GM18502 (cell line): ENCODE measurements at regions not wholly inside any gene's neighbourhood (a gene's known extent, or its start where the extent isn't known, plus 50 kb on each side); places are given as distances from the start of the nearest gene placed in this dataset.

Experiments
- ATAC-seq: cut with Tn5 transposase; IDR thresholded peaks from one replicate; pipeline ENCODE4 v1.9.1; 2021; ENCODE audit warnings: mild to moderate bottlenecking; ENCODE audit not compliant: unreplicated experiment, poor library complexity

- no peak for ATAC-seq
Measured at GRCh38 chr13:82356667-82357410, 1525.4 kb downstream of the SLITRK1 start.

GRCh38 chr13:82344867-82345266 is 1537.4 kb downstream of the SLITRK1 start:
- ATAC-seq: no peak

DNA sequence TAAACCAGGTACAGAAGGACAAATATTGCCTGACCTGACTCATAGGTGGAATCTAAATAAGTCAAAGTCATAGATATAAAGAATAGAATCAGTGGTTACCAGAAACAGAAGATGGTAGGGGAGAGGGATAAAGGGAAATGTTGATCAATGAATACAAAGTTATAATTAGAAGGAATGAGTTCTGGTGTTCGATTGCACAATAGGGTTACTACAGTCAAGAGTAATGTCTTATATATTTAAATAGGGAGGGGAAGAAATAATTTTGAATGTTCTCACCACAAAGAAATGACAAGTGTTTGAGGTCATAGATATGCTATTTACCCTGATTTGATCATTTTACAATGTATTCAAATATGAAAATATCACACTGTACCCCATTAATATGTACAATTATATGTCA is 1541.2 kb downstream of the SLITRK1 start:
- ATAC-seq: no peak

DNA sequence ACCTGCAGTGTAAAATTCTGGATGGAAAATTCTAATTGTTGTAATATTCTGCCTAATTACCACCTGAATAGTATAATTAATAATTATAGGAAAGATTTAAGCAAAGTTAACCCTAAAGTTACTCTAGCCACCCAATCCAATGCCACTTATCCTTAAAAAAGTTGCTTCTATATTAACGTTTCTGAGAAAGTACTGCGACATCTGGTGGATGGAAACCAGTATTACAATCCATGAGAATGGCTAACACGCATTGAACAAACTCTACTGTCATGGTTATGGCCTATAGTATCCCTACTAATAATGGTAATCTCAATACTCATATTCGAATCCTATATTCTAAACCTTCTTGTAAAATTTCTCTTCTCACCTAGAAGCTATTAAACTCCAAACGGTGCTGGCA is 1551.8 kb downstream of the SLITRK1 start:
- no peak for ATAC-seq

DNA sequence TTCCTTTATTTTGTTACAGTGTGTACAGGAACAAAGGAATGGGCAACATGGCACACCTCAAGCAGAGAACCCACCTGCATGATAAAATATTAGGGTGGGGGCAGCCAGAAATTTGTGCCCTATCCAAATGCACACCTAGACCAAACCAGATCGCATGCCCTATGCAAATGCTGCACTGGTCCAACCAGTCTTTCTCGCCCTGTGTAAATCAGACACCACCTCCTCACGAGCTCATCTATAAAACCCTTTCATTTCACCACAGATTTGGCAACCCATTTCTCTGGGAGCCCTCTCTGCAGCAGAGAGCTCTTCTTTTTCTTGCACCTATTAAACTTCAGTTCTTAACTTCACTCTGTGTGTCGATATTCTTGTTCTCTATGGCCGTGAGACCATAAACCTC is 1559.2 kb downstream of the SLITRK1 start:
- ATAC-seq: no peak

DNA sequence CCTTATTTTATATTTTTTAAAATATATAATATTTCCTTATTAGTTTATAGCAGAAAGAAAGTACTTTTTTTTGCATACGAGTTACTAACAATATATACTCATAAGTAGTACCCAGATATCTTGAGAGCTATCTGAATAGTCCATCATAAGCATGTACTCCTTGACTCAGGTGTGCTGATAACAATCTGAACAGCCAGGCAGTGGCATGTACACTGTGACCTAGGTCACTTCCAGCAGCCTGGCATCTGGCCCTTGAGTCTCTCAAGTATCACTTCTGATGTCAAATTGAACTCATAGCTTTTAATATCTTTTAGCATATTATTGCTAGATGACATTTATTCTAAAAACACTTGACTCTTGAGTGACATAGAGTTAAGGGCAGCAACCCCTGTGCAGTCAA is 1576.7 kb downstream of the SLITRK1 start:
- no peak for ATAC-seq

DNA sequence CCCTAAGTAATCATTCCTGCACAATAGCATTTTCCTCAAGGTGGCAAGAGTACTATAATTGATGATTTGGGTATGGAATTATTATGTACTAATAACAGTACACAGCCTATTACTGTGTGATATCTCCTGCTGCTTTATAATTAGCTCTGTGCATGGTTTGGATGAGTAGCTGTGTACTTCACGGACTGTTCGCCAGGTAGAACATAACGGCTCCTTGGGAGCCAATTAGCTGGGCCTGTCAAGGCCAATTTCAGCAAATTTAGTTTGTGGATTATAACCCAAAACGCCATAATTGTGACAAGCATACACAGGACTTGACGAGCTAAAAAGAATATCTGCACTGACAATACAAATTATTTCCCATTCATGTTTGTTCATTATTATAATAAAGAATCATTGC is 1584.2 kb downstream of the SLITRK1 start:
- no peak for ATAC-seq

DNA sequence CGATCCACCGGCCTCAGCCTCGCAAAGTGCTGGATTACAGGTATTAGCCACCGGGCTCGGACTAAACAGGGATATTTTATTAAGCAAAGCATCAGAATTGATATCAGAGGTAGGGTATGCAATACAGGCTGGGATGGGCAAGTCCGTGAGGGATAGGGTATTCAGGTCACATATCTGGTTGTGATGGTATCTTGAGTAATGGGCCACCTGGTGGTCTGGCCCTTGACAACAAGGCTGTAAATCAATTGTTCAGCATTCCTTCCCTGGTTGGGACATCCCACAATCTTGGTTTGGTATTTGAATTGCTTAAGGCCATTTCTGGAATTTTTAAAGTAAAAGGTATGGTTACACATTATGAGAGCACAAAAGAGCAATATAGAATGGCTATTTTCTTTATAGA is 1588.0 kb downstream of the SLITRK1 start:
- no peak for ATAC-seq

- no peak for ATAC-seq
Measured at GRCh38 chr13:82292334-82292733, 1589.9 kb downstream of the SLITRK1 start.

GRCh38 chr13:82291852-82292251 is 1590.4 kb downstream of the SLITRK1 start:
- no peak for ATAC-seq

- no peak for ATAC-seq
Measured at GRCh38 chr13:82275644-82276043, 1606.6 kb downstream of the SLITRK1 start.

DNA sequence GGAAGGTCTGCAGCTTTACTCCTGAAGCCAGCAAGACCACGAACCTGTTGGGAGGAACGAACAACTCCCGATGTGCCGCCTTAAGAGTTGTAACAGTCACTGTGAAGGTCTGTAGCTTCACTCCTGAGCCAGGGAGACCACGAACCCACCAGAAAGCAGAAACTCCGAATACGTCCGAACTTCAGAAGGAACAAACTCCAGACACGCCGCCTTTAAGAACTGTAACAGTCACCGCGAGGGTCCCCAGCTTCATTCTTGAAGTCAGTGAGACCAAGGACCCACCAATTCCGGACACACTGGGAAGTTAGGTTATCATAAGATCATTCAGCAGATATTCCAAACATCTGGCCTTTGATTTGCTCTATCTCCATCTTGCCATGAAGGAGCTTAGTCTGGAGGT is 1623.0 kb downstream of the SLITRK1 start:
- no peak for ATAC-seq

GRCh38 chr13:82257790-82258507 is 1624.3 kb downstream of the SLITRK1 start:
- no peak for ATAC-seq

DNA sequence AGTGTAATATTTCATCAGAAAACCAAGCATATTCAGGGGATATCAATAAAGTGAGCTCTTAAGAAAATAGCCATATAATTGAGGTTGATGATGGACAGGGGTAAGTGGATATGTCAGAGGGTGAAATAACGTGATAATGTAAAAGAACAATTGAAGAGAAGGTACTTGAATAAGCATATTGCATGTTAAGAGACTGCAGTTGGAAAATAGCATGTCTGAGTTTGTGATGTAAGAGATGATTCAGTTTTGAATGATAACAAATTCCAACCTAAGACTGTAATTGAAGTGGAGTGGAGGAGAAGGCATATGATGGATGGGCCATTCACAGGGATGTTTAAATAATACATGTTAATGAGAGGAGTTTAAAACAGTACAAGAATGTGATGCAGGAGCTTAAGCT is 1633.5 kb downstream of the SLITRK1 start:
- no peak for ATAC-seq

GRCh38 chr13:82245860-82246259 is 1636.4 kb downstream of the SLITRK1 start:
- no peak for ATAC-seq

DNA sequence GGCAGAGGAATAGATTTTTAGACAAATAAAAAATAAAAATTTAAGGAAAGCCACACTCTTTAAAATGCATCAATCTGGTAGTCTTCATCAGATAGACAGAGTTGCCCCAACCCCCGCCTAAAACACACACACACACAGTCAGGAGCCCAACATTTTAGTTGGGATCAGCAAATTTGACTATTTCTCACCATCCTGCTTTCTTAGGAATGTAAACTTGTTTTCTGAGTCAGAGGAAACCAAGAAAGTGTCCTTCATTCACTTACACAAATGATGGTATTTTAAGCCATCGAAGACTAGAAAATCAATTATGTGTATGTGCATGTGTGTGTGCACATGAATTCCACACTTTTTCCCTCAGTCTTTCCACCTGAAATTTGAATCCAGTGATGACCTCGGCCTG is 1657.5 kb downstream of the SLITRK1 start:
- ATAC-seq: no peak

DNA sequence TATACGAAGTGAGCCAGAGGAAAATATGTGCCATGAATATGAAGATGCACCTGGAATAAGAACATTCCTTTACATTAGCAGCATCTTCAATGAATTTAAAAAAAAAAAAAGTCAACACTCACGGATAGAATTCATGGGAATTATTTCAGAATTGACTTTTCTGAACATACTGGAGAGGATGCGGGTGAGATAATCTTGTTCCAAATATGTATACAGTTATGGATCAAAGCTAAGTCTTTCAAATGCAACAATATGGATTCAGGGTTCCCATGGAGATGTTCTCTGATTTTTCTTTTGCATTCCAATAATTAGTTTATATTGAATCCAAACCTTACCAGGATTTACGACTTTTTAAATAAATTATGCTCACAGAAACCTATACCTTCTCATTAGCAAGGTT is 1660.7 kb downstream of the SLITRK1 start:
- no peak for ATAC-seq

- ATAC-seq: no peak
Measured at GRCh38 chr13:82220641-82221040, 1661.6 kb downstream of the SLITRK1 start.

- ATAC-seq: no peak
Measured at GRCh38 chr13:82216165-82216564, 1666.1 kb downstream of the SLITRK1 start.

DNA sequence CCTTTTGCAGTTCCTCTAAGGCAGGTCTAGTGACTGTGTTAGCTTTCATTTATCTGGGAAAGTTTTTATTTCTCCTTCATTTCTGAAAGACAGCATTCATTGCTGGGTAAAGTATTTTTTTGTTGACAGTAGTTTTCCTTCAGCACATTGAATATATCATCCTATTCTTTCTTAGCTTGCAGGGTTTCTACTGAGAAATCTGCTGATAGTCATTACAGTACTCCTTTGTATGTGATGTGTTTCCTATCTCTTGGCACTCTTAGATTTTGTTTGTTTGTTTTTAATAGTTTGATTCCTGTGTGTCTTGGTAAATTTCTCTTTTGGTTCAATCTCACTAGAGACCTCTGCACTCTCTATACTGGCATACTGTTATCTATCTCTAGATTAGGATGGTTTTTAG is 1667.9 kb downstream of the SLITRK1 start:
- no peak for ATAC-seq

- ATAC-seq: no peak
Measured at GRCh38 chr13:82206241-82206640, 1676.0 kb downstream of the SLITRK1 start.

- no peak for ATAC-seq
Measured at GRCh38 chr13:82202398-82202797, 1679.9 kb downstream of the SLITRK1 start.
